ENCODE measurements at regions not wholly inside any gene's neighbourhood (a gene's known extent, or its start where the extent isn't known, plus 50 kb on each side); places are given as distances from the start of the nearest gene placed in this dataset.

DNA sequence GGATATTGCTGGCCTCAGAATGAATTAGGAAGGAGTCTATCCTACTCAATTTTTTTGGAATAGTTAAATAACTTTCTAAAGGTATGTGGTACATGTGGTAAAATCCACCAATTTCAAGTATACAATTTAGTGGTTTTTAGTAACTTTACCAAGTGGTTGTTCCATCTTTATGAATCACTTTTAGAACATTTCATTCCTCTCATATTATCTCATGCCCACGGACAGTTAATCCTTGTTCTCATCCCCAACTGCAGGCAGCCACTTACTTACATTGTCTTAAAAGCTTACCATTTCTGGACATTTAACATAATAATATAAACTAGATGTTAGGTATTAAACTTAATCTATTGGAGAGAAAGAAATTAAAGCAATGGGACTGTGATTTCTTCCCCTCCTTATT lies 146.3 kb upstream of the ZC3H15 start:
- TF ChIP-seq ZBTB21 (CRISPR knock-in tag; IDR thresholded peaks at IDR 0.05; ENCODE audit: borderline replicate concordance), result no peak
- no peak for TF ChIP-seq FOXK1 (CRISPR knock-in tag; IDR thresholded peaks at IDR 0.05)
- TF ChIP-seq, protein P1, sequence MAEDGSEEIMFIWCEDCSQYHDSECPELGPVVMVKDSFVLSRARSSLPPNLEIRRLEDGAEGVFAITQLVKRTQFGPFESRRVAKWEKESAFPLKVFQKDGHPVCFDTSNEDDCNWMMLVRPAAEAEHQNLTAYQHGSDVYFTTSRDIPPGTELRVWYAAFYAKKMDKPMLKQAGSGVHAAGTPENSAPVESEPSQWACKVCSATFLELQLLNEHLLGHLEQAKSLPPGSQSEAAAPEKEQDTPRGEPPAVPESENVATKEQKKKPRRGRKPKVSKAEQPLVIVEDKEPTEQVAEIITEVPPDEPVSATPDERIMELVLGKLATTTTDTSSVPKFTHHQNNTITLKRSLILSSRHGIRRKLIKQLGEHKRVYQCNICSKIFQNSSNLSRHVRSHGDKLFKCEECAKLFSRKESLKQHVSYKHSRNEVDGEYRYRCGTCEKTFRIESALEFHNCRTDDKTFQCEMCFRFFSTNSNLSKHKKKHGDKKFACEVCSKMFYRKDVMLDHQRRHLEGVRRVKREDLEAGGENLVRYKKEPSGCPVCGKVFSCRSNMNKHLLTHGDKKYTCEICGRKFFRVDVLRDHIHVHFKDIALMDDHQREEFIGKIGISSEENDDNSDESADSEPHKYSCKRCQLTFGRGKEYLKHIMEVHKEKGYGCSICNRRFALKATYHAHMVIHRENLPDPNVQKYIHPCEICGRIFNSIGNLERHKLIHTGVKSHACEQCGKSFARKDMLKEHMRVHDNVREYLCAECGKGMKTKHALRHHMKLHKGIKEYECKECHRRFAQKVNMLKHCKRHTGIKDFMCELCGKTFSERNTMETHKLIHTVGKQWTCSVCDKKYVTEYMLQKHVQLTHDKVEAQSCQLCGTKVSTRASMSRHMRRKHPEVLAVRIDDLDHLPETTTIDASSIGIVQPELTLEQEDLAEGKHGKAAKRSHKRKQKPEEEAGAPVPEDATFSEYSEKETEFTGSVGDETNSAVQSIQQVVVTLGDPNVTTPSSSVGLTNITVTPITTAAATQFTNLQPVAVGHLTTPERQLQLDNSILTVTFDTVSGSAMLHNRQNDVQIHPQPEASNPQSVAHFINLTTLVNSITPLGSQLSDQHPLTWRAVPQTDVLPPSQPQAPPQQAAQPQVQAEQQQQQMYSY (CRISPR knock-in tag; IDR thresholded peaks at IDR 0.05), result no peak
- TF ChIP-seq, protein P2, sequence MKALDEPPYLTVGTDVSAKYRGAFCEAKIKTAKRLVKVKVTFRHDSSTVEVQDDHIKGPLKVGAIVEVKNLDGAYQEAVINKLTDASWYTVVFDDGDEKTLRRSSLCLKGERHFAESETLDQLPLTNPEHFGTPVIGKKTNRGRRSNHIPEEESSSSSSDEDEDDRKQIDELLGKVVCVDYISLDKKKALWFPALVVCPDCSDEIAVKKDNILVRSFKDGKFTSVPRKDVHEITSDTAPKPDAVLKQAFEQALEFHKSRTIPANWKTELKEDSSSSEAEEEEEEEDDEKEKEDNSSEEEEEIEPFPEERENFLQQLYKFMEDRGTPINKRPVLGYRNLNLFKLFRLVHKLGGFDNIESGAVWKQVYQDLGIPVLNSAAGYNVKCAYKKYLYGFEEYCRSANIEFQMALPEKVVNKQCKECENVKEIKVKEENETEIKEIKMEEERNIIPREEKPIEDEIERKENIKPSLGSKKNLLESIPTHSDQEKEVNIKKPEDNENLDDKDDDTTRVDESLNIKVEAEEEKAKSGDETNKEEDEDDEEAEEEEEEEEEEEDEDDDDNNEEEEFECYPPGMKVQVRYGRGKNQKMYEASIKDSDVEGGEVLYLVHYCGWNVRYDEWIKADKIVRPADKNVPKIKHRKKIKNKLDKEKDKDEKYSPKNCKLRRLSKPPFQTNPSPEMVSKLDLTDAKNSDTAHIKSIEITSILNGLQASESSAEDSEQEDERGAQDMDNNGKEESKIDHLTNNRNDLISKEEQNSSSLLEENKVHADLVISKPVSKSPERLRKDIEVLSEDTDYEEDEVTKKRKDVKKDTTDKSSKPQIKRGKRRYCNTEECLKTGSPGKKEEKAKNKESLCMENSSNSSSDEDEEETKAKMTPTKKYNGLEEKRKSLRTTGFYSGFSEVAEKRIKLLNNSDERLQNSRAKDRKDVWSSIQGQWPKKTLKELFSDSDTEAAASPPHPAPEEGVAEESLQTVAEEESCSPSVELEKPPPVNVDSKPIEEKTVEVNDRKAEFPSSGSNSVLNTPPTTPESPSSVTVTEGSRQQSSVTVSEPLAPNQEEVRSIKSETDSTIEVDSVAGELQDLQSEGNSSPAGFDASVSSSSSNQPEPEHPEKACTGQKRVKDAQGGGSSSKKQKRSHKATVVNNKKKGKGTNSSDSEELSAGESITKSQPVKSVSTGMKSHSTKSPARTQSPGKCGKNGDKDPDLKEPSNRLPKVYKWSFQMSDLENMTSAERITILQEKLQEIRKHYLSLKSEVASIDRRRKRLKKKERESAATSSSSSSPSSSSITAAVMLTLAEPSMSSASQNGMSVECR (CRISPR knock-in tag; IDR thresholded peaks at IDR 0.05; ENCODE audit: borderline replicate concordance), result no peak
- no peak for TF ChIP-seq ZNF317 (CRISPR knock-in tag; IDR thresholded peaks at IDR 0.05; ENCODE audit: borderline replicate concordance, low read depth)
- TF ChIP-seq EMX1 (CRISPR knock-in tag; IDR thresholded peaks at IDR 0.05), result no peak
- H3K27me3 Mint-ChIP-seq (ENCODE audit: low read depth), result no peaks in the 10 kb centered on the region
- POLR2A ChIA-PET, result no interaction called here

DNA sequence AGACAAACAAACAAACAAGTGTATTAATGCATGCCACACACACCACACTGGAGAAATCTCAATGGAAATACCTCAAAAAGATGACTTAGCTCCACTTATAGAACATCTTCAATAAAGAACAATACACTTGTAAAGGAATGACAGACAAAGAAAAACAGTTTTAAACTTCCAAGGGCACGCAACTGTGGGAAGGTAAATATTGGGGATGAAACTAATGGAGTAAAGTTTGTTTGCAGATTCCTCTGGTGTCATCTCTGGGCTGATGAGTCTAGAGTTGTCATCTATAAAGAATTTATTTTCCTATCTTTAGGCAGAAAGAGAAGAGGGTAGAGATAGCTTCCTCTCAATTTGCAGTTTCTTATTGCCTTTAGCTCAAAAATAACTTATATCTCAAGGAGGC lies 144.0 kb upstream of the ZC3H15 start:
- CTCF ChIA-PET, result no interaction called here
- no peak overlapping the region for H3K4me3 Mint-ChIP-seq
- no peaks in the 10 kb centered on the region for H3K36me3 Mint-ChIP-seq
- TF ChIP-seq, protein P3, sequence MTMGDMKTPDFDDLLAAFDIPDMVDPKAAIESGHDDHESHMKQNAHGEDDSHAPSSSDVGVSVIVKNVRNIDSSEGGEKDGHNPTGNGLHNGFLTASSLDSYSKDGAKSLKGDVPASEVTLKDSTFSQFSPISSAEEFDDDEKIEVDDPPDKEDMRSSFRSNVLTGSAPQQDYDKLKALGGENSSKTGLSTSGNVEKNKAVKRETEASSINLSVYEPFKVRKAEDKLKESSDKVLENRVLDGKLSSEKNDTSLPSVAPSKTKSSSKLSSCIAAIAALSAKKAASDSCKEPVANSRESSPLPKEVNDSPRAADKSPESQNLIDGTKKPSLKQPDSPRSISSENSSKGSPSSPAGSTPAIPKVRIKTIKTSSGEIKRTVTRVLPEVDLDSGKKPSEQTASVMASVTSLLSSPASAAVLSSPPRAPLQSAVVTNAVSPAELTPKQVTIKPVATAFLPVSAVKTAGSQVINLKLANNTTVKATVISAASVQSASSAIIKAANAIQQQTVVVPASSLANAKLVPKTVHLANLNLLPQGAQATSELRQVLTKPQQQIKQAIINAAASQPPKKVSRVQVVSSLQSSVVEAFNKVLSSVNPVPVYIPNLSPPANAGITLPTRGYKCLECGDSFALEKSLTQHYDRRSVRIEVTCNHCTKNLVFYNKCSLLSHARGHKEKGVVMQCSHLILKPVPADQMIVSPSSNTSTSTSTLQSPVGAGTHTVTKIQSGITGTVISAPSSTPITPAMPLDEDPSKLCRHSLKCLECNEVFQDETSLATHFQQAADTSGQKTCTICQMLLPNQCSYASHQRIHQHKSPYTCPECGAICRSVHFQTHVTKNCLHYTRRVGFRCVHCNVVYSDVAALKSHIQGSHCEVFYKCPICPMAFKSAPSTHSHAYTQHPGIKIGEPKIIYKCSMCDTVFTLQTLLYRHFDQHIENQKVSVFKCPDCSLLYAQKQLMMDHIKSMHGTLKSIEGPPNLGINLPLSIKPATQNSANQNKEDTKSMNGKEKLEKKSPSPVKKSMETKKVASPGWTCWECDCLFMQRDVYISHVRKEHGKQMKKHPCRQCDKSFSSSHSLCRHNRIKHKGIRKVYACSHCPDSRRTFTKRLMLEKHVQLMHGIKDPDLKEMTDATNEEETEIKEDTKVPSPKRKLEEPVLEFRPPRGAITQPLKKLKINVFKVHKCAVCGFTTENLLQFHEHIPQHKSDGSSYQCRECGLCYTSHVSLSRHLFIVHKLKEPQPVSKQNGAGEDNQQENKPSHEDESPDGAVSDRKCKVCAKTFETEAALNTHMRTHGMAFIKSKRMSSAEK (CRISPR knock-in tag; IDR thresholded peaks at IDR 0.05; ENCODE audit: borderline replicate concordance), result no peak
- TF ChIP-seq, protein P4, sequence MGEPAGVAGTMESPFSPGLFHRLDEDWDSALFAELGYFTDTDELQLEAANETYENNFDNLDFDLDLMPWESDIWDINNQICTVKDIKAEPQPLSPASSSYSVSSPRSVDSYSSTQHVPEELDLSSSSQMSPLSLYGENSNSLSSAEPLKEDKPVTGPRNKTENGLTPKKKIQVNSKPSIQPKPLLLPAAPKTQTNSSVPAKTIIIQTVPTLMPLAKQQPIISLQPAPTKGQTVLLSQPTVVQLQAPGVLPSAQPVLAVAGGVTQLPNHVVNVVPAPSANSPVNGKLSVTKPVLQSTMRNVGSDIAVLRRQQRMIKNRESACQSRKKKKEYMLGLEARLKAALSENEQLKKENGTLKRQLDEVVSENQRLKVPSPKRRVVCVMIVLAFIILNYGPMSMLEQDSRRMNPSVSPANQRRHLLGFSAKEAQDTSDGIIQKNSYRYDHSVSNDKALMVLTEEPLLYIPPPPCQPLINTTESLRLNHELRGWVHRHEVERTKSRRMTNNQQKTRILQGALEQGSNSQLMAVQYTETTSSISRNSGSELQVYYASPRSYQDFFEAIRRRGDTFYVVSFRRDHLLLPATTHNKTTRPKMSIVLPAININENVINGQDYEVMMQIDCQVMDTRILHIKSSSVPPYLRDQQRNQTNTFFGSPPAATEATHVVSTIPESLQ (CRISPR knock-in tag; IDR thresholded peaks at IDR 0.05), result no peak
- TF ChIP-seq ZNF232 (CRISPR knock-in tag; IDR thresholded peaks at IDR 0.05), result no peak
- TF ChIP-seq, protein P5, sequence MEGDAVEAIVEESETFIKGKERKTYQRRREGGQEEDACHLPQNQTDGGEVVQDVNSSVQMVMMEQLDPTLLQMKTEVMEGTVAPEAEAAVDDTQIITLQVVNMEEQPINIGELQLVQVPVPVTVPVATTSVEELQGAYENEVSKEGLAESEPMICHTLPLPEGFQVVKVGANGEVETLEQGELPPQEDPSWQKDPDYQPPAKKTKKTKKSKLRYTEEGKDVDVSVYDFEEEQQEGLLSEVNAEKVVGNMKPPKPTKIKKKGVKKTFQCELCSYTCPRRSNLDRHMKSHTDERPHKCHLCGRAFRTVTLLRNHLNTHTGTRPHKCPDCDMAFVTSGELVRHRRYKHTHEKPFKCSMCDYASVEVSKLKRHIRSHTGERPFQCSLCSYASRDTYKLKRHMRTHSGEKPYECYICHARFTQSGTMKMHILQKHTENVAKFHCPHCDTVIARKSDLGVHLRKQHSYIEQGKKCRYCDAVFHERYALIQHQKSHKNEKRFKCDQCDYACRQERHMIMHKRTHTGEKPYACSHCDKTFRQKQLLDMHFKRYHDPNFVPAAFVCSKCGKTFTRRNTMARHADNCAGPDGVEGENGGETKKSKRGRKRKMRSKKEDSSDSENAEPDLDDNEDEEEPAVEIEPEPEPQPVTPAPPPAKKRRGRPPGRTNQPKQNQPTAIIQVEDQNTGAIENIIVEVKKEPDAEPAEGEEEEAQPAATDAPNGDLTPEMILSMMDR (IDR thresholded peaks at IDR 0.05), result no peak
- DNase-seq (ENCODE audit: low spot score), result no peak
- POLR2A ChIA-PET, result no interaction called here
- no peaks in the 10 kb centered on the region for H3K27me3 Mint-ChIP-seq (ENCODE audit: low read depth)
- no peak for ATAC-seq
- peaks cover 13% of the 10 kb centered on the region for H3K9me3 Mint-ChIP-seq
- no peak overlapping the region for H3K27ac Mint-ChIP-seq
- H3K4me1 Mint-ChIP-seq, result peaks cover 10% of the 10 kb centered on the region

More for the DNA sequence above, 146.3 kb upstream of the ZC3H15 start:
- Mint-ChIP-seq H3K27ac (no peak overlapping the region), H3K4me3 (no peak overlapping the region), H3K36me3 (no peaks in the 10 kb centered on the region), H3K4me1 (no peaks in the 10 kb centered on the region), H3K9me3 (peaks cover 13% of the 10 kb centered on the region)
- CTCF ChIA-PET, result no interaction called here
- DNase-seq (ENCODE audit: low spot score) (no peak), ATAC-seq (no peak)

All from WTC11 (cell line).